Chondrocyte (in vitro differentiated cells): ENCODE measurements at regions not wholly inside any gene's neighbourhood (a gene's known extent, or its start where the extent isn't known, plus 50 kb on each side); places are given as distances from the start of the nearest gene placed in this dataset.

Source experiments
- DNase-seq: peaks from one replicate; pipeline ENCODE4 v3.0.0; 2021; ENCODE audit warnings: mixed read lengths, low spot score
- H3K27ac Mint-ChIP-seq: one replicate; pipeline ENCODE4 v1.8.0; 2021; ENCODE audit warnings: mild to moderate bottlenecking, moderate library complexity, mixed read lengths; ENCODE audit not compliant: unreplicated experiment
- H3K27me3 Mint-ChIP-seq: 2 replicates; pipeline ENCODE4 v1.8.0; 2021; ENCODE audit warnings: low read depth, mixed read lengths
- H3K36me3 Mint-ChIP-seq: 2 replicates; pipeline ENCODE4 v1.8.0; 2021; ENCODE audit warnings: low read depth, mixed read lengths
- H3K4me1 Mint-ChIP-seq: 2 replicates; pipeline ENCODE4 v1.8.0; 2021; ENCODE audit warnings: low read depth, mild to moderate bottlenecking, mixed read lengths
- H3K4me3 Mint-ChIP-seq: one replicate; pipeline ENCODE4 v1.8.0; 2021; ENCODE audit warnings: mild to moderate bottlenecking, moderate library complexity, mixed read lengths; ENCODE audit not compliant: unreplicated experiment
- H3K9me3 Mint-ChIP-seq: 2 replicates; pipeline ENCODE4 v1.8.0; 2021; ENCODE audit warnings: low read depth, mixed read lengths
- CTCF ChIP-seq: fragments of 200-600 bp; sonication (generic); IDR thresholded peaks from 2 replicates; pipeline ENCODE4 v1.5.0; 2021; ENCODE audit warnings: antibody characterized with exemption, mild to moderate bottlenecking, moderate library complexity

- H3K27ac Mint-ChIP-seq = no peak overlapping the region
- H3K4me3 Mint-ChIP-seq = no peak overlapping the region
- no peaks in the 10 kb centered on the region for H3K36me3 Mint-ChIP-seq
- H3K9me3 Mint-ChIP-seq = no peaks in the 10 kb centered on the region
- no peak for DNase-seq
- H3K4me1 Mint-ChIP-seq = no peaks in the 10 kb centered on the region
- TF ChIP-seq CTCF = no peak
- H3K27me3 Mint-ChIP-seq = peaks cover 3% of the 10 kb centered on the region
Measured at GRCh38 chr11:104525416-104525815, 361.5 kb upstream of the PDGFD start.

- Mint-ChIP-seq H3K4me3 (no peak overlapping the region), H3K9me3 (peaks cover 1% of the 10 kb centered on the region), H3K27ac (no peak overlapping the region), H3K4me1 (no peaks in the 10 kb centered on the region), H3K27me3 (peaks cover 3% of the 10 kb centered on the region), H3K36me3 (no peaks in the 10 kb centered on the region)
- DNase-seq = no peak
- no peak for TF ChIP-seq CTCF
Measured at GRCh38 chr11:104524254-104524653, 360.3 kb upstream of the PDGFD start.

GRCh38 chr11:104523611-104524010 lies 359.7 kb upstream of the PDGFD start:
- peaks cover 3% of the 10 kb centered on the region for H3K27me3 Mint-ChIP-seq
- TF ChIP-seq CTCF = no peak
- H3K4me1 Mint-ChIP-seq = no peaks in the 10 kb centered on the region
- H3K4me3 Mint-ChIP-seq = no peak overlapping the region
- no peaks in the 10 kb centered on the region for H3K36me3 Mint-ChIP-seq
- peaks cover 3% of the 10 kb centered on the region for H3K9me3 Mint-ChIP-seq
- no peak for DNase-seq
- no peak overlapping the region for H3K27ac Mint-ChIP-seq

- Mint-ChIP-seq H3K9me3 (peaks cover 3% of the 10 kb centered on the region), H3K27ac (no peak overlapping the region), H3K36me3 (no peaks in the 10 kb centered on the region), H3K27me3 (peaks cover 3% of the 10 kb centered on the region), H3K4me3 (no peak overlapping the region), H3K4me1 (no peaks in the 10 kb centered on the region)
- TF ChIP-seq CTCF = no peak
- DNase-seq = no peak
Measured at GRCh38 chr11:104522650-104523049, 358.7 kb upstream of the PDGFD start.

- Mint-ChIP-seq H3K36me3 (no peaks in the 10 kb centered on the region), H3K4me3 (no peak overlapping the region), H3K27me3 (no peaks in the 10 kb centered on the region), H3K4me1 (no peaks in the 10 kb centered on the region), H3K9me3 (peaks cover 3% of the 10 kb centered on the region), H3K27ac (no peak overlapping the region)
- TF ChIP-seq CTCF = no peak
- DNase-seq = no peak
Measured at GRCh38 chr11:104522123-104522522, 358.2 kb upstream of the PDGFD start.
